IPS DF 6.9 (cell line): ENCODE measurements at regions not wholly inside any gene's neighbourhood (a gene's known extent, or its start where the extent isn't known, plus 50 kb on each side); places are given as distances from the start of the nearest gene placed in this dataset.

Experiments used
- DNase-seq: peaks from one replicate; pipeline ENCODE4 v3.0.0-alpha.2; 2013; ENCODE audit warnings: low read depth, low spot score
- H3K27ac ChIP-seq: one replicate; pipeline ENCODE4 v1.5.1; 2013; ENCODE audit warnings: low read length, control low read depth
- H3K27me3 ChIP-seq: 2 replicates; pipeline ENCODE4 v1.6.1; 2013; ENCODE audit warnings: mild to moderate bottlenecking, low read length; ENCODE audit not compliant: control insufficient read depth, insufficient read depth
- H3K36me3 ChIP-seq: 2 replicates; pipeline ENCODE4 v1.6.1; 2013; ENCODE audit warnings: low read length; ENCODE audit not compliant: control insufficient read depth, insufficient read depth
- H3K4me1 ChIP-seq: 2 replicates; pipeline ENCODE4 v1.6.1; 2013; ENCODE audit warnings: low read length; ENCODE audit not compliant: control insufficient read depth, insufficient read depth
- H3K4me3 ChIP-seq: 2 replicates; pipeline ENCODE4 v1.5.1; 2013; ENCODE audit warnings: mild to moderate bottlenecking, low read length
- H3K9me3 ChIP-seq: 2 replicates; pipeline ENCODE4 v1.6.1; 2013; ENCODE audit warnings: low read length, inconsistent platforms; ENCODE audit not compliant: control insufficient read depth, insufficient read depth
- WGBS: extraction: QIAGEN DNeasy Blood & Tissue Kit; methylation state at CpG from one replicate; pipeline ENCODE4 v1.1.7; 2013; ENCODE audit warnings: mixed read lengths, missing lambda C conversion rate; ENCODE audit not compliant: insufficient read length, insufficient coverage; 5-methylcytosine and 5-hydroxymethylcytosine counted together

DNA sequence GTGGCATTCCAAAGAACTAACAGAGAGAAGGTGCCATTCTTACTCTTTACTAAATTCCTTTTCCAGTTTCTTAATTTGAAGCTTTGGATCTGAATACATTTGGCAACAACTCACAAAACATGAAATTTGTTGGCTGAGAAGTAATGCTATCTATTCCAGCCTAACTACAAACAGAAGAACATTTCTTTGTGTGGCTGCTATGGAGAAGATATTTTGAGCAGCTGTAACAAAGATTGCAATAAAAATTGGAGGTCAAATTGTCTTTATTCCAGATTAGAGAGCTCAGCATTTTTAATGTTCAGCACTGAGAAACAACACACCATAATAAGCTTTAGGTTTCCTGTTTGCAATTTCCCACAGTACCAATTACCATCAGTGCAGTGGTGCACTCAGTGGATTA, 835.8 kb upstream of the FLRT2 start:
- no peak overlapping the region for H3K4me3 ChIP-seq
- no peak for DNase-seq
- no peak overlapping the region for H3K27ac ChIP-seq
- no peaks in the 10 kb centered on the region for H3K4me1 ChIP-seq
- no peaks in the 10 kb centered on the region for H3K36me3 ChIP-seq
- H3K27me3 ChIP-seq: no peaks in the 10 kb centered on the region
- H3K9me3 ChIP-seq: no peaks in the 10 kb centered on the region

DNA sequence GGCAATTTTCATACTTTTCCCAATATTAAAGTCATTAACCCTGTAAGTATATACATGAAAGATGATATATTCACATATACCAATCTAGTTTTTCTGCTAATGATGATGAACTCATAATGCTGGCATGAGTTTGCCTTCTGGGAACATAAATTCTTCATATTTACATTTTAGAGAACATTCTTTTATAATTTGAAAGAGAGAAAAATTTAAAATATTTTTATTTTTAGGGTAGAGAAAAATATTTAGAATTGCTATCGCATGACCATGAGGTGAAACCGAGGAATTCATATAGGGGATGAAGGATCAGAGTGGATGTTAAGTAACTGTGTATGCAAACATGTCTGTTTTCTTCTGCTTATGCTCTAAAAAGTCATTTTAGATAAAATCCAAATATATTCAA, 825.3 kb upstream of the FLRT2 start:
- DNase-seq: no peak
- WGBS: 100% methylated on average over 2 of the region's 2 CpGs
- Histone ChIP-seq H3K9me3 (no peaks in the 10 kb centered on the region), H3K36me3 (no peaks in the 10 kb centered on the region), H3K27me3 (no peaks in the 10 kb centered on the region), H3K4me1 (no peaks in the 10 kb centered on the region), H3K27ac (no peak overlapping the region), H3K4me3 (no peak overlapping the region)

DNA sequence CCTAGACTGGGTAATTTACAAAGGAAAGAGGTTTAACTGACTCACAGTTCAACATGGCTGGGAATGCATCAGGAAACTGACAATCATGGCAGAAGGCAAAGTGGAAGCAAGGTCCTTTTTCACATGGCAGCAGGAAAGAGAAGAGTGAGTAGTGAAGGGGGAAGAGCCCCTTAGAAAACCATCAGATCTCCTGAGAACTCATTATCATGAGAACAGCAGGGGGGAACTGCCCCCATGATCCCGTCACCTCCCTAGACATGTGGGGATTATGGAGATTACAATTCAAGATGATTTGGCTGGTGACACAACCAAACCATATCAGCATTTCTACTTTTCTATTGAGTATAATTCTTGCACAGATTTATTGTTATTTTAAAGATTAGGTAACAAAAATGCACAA, 822.1 kb upstream of the FLRT2 start:
- DNase-seq: no peak
- H3K4me3 ChIP-seq: no peak overlapping the region
- WGBS: no CpG with 5 or more reads among the region's 1 CpG
- no peaks in the 10 kb centered on the region for H3K9me3 ChIP-seq
- H3K27me3 ChIP-seq: no peaks in the 10 kb centered on the region
- no peaks in the 10 kb centered on the region for H3K4me1 ChIP-seq
- H3K36me3 ChIP-seq: no peaks in the 10 kb centered on the region
- no peak overlapping the region for H3K27ac ChIP-seq

DNA sequence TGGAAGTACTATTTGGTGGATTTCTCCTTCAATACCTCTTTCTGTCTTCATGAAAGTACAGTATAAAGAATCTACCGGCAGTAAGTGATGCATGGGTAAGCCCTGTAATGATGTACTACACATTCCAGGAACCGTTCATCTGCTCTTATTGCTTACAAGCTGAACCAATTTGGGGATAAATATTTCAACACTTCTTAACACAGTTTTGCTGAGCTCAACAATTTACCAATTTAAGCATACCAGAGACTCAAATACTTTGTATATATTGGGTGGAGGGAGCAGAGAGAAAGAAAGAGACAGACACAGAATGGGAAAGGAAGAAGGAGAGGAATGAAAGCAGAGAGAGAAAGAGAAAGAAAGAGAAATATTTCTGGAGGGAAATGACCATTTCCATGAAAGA, 821.1 kb upstream of the FLRT2 start:
- WGBS: no CpG with 5 or more reads among the region's 2 CpGs

DNA sequence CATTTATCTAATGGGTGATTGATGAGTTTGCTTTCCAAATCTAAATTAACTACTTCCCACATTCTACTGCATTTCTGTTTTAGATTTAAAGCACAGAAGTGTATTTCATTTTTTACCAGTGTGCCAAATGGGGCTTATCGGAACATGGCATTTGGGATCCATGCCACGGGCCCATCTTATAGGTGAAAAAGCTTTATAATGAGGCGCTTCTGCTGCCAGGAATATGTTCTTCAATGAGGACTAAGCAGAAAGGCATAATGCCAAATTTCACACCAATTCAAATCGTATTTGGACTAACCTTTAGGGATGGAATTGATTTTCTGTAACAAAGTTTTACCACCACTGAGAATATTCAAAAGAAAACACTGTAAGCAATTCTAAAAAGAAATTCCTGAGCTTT, 803.5 kb upstream of the FLRT2 start:
- H3K9me3 ChIP-seq: no peaks in the 10 kb centered on the region
- no peak overlapping the region for H3K27ac ChIP-seq
- no peaks in the 10 kb centered on the region for H3K4me1 ChIP-seq
- WGBS: no CpG with 5 or more reads among the region's 4 CpGs
- DNase-seq: no peak
- no peaks in the 10 kb centered on the region for H3K27me3 ChIP-seq
- H3K4me3 ChIP-seq: no peak overlapping the region
- no peaks in the 10 kb centered on the region for H3K36me3 ChIP-seq

More for the DNA sequence above, 821.1 kb upstream of the FLRT2 start:
- no peak for DNase-seq
- no peaks in the 10 kb centered on the region for H3K36me3 ChIP-seq
- no peak overlapping the region for H3K4me3 ChIP-seq
- H3K9me3 ChIP-seq: no peaks in the 10 kb centered on the region
- no peaks in the 10 kb centered on the region for H3K27me3 ChIP-seq
- no peaks in the 10 kb centered on the region for H3K4me1 ChIP-seq
- no peak overlapping the region for H3K27ac ChIP-seq

DNA sequence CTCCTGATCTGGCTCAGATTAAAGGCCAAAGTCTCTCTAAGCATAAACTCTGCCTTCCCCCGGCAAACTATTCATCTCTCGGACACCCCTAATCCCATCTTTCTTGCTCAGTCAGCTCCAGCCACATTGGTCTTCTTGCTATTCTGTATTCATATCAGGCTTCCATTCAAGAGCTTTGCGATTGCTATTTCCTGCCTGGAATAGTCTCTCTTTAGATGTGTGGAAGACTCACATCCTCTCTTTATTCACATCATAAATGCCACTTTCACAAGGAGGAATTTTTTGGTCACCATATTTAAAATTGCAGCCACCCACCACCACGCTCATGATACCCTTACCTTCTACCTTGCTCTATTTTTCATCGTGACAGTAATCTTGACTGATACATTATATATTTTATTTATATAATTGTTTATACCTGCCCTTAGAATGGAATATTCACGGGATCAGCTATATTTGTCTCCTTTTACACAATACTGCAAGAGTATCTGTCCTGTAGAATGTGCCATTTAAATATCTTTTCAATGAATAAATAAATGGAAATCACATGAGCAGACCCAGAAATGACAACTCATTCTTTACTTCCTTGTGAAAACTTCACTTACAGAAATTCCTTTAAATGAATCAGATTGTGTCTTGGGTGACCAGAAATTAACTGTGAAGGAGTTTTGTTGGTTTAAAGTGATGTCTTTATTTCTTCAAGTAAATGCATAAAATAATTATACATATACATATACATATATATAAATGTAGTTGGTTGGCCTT, 780.6 kb upstream of the FLRT2 start:
- H3K36me3 ChIP-seq: no peaks in the 10 kb centered on the region
- H3K4me1 ChIP-seq: no peaks in the 10 kb centered on the region
- no peak overlapping the region for H3K27ac ChIP-seq
- H3K9me3 ChIP-seq: no peaks in the 10 kb centered on the region
- no peak overlapping the region for H3K4me3 ChIP-seq
- H3K27me3 ChIP-seq: no peaks in the 10 kb centered on the region
- no peak for DNase-seq
- no CpG with 5 or more reads among the region's 6 CpGs for WGBS

DNA sequence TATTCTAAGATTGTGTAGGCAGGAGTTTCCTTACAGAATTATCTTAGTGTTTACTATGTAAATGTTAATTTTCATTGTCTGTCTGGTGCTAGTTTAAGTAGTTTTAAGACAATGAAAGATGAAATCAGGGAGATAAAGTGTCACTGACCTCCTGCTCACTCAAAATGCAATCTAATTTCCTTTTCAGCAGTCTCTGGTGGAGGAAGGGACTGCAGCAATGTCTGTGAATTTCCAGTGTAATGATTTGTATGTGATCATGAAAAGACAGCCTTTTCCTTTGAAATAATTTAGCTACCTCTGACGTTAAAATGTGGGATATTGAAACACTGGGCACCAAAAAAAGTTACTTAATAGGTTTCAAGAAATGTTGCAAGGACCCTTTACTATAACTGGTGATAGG, 779.7 kb upstream of the FLRT2 start:
- H3K9me3 ChIP-seq: no peaks in the 10 kb centered on the region
- H3K4me1 ChIP-seq: no peaks in the 10 kb centered on the region
- H3K4me3 ChIP-seq: no peak overlapping the region
- DNase-seq: no peak
- H3K27ac ChIP-seq: no peak overlapping the region
- H3K36me3 ChIP-seq: no peaks in the 10 kb centered on the region
- no peaks in the 10 kb centered on the region for H3K27me3 ChIP-seq
- WGBS: no CpG with 5 or more reads among the region's 1 CpG

DNA sequence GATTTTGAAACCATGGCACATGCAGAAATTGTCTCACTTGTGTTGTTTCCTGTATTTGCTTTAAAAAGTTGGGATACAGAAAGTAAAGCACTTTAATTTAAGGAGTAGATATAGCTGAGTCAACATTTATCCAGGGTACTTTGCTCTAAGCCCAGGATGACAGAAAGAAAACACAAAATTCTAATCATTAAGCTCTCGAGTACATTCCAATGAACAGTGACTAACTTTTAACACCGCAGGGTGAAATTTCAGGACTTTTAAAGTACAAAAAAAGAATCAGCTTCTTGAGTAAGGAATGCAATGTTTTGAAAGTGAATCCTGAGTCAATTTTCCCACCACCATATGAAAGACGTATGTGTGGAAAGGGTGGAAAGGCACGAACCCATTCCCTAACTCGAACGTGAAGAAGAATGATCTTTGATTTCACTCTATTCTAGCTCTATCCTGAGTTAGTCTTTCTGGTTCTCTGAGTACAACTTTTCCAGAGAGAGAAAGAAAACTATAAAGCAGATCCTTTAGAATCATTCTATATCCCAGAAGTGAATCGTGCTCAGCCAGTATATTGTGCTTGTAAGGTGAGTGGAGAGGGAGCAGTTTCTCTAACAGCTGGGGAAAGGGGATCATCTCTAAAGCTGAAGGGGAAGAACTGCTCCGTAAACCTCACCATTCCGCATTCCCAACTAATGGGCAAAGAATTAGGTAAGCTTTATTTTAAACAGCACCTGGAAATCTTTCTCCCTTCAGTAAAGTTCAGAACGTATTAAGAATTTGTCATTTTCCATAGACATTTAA, 779.0 kb upstream of the FLRT2 start:
- no peak overlapping the region for H3K27ac ChIP-seq
- H3K27me3 ChIP-seq: no peaks in the 10 kb centered on the region
- no CpG with 5 or more reads among the region's 10 CpGs for WGBS
- no peak overlapping the region for H3K4me3 ChIP-seq
- no peaks in the 10 kb centered on the region for H3K9me3 ChIP-seq
- no peaks in the 10 kb centered on the region for H3K4me1 ChIP-seq
- H3K36me3 ChIP-seq: no peaks in the 10 kb centered on the region
- no peak for DNase-seq

DNA sequence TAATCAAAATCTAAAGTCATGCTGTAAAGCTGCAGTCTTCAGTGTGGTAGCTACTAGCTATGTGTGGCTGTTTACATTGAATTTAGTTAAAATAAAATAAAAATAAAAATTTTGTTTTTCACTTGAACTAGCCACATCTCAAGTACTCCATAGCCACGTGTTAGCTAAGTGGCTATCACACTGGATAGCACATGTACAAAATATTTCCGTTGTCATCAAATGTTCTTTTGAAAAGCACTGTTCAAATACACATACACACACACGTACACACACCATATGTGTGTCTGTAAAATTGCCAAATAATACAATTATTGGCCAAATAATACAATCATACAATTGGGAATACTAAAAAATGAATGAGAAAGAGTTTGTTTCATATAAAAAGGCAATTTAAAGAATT, 778.2 kb upstream of the FLRT2 start:
- no CpG with 5 or more reads among the region's 3 CpGs for WGBS
- Histone ChIP-seq H3K4me1 (no peaks in the 10 kb centered on the region), H3K4me3 (no peak overlapping the region), H3K27me3 (no peaks in the 10 kb centered on the region), H3K27ac (no peak overlapping the region), H3K36me3 (no peaks in the 10 kb centered on the region), H3K9me3 (no peaks in the 10 kb centered on the region)
- no peak for DNase-seq

DNA sequence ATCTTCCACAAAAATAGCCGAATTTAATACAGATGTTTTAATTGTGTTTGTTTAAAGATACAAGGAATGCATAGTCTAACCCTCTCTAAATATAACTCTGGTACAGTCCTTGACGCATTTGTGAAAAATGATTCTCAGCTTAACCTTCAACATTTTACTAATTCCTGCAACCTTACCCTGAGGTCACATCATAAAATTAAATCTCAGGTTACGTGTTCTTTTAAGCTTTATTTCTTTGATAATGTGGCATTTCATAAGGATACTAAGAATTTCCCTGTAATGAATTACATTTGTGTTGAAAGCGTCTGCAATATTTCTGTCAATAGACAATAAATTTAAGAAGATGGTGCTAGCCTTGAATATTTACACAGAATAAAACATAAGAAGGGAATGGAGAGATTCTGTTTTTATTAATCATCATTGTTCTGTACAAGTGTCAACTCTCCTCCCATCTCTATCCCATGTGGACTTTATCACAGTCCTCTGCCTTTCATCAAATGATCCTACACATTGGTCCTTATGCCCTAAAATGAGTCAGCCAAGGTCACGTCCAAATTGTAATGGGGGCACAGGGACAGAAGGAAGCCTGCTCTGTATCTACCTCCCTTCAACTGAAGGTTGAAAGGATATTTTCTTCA, 769.3 kb upstream of the FLRT2 start:
- Histone ChIP-seq H3K4me1 (no peaks in the 10 kb centered on the region), H3K4me3 (no peak overlapping the region), H3K27ac (no peak overlapping the region), H3K36me3 (no peaks in the 10 kb centered on the region), H3K9me3 (no peaks in the 10 kb centered on the region; the same call in 1 of the 2 replicates), H3K27me3 (no peaks in the 10 kb centered on the region)
- DNase-seq: no peak
- no CpG with 5 or more reads among the region's 5 CpGs for WGBS
